OCI-LY1 (cell line): ENCODE measurements at regions not wholly inside any gene's neighbourhood (a gene's known extent, or its start where the extent isn't known, plus 50 kb on each side); places are given as distances from the start of the nearest gene placed in this dataset.

ENCODE experiments used
- H2AFZ ChIP-seq: fragments of 200-600 bp; sonication (generic), shearing (Covaris generic); 2 replicates; pipeline ENCODE4 v1.6.0; 2014; ENCODE audit warnings: antibody characterized with exemption, mild to moderate bottlenecking, low read length
- H3F3A ChIP-seq: fragments of 200-600 bp; sonication (generic), shearing (Covaris generic); 2 replicates; pipeline ENCODE4 v1.6.0; 2014; ENCODE audit warnings: mild to moderate bottlenecking, antibody characterized with exemption, low read length, moderate library complexity; ENCODE audit not compliant: insufficient read depth
- H3K27ac ChIP-seq: fragments of 200-600 bp; sonication (generic); 2 replicates; pipeline ENCODE4 v1.5.1; 2014; ENCODE audit warnings: low read length, mixed run types, mild to moderate bottlenecking, low read depth; ENCODE audit not compliant: poor library complexity, severe bottlenecking
- H3K27me3 ChIP-seq: fragments of 200-600 bp; sonication (generic); 2 replicates; pipeline ENCODE4 v1.6.0; 2014; ENCODE audit warnings: antibody characterized with exemption, mild to moderate bottlenecking, low read length, moderate library complexity; ENCODE audit not compliant: insufficient read depth
- H3K36me3 ChIP-seq: fragments of 200-600 bp; sonication (generic); 2 replicates; pipeline ENCODE4 v1.6.1; 2014; ENCODE audit warnings: mild to moderate bottlenecking, antibody characterized with exemption, low read length, moderate library complexity, mixed read lengths; ENCODE audit not compliant: insufficient read depth
- H3K4me1 ChIP-seq: fragments of 200-600 bp; sonication (generic); 2 replicates; pipeline ENCODE4 v1.5.1; 2014; ENCODE audit warnings: mild to moderate bottlenecking, low read length, moderate library complexity; ENCODE audit not compliant: insufficient read depth, severe bottlenecking
- H3K4me2 ChIP-seq: fragments of 200-600 bp; sonication (generic), shearing (Covaris generic); 2 replicates; pipeline ENCODE4 v1.6.1; 2014; ENCODE audit warnings: low read length
- H3K4me3 ChIP-seq: fragments of 200-600 bp; sonication (generic); 2 replicates; pipeline ENCODE4 v1.5.1; 2014; ENCODE audit warnings: low read length, low read depth, mild to moderate bottlenecking, mixed read lengths; ENCODE audit not compliant: poor library complexity, severe bottlenecking
- H3K79me2 ChIP-seq: fragments of 200-600 bp; shearing (Covaris generic); 2 replicates; pipeline ENCODE4 v1.6.1; 2016; ENCODE audit warnings: mixed run types, low read length, mixed read lengths; ENCODE audit not compliant: insufficient read depth
- H3K9ac ChIP-seq: fragments of 200-600 bp; sonication (generic), shearing (Covaris generic); 2 replicates; pipeline ENCODE4 v1.6.1; 2014; ENCODE audit warnings: mild to moderate bottlenecking, low read length, mixed read lengths
- H3K9me2 ChIP-seq: fragments of 200-600 bp; sonication (generic), shearing (Covaris generic); 2 replicates; pipeline ENCODE4 v1.6.1; 2014; ENCODE audit warnings: low read depth, mild to moderate bottlenecking, low read length, mixed read lengths
- H3K9me3 ChIP-seq: fragments of 200-600 bp; shearing (Covaris generic); 2 replicates; pipeline ENCODE4 v1.6.1; 2014; ENCODE audit warnings: low read length, mixed read lengths
- H4K20me1 ChIP-seq: fragments of 200-600 bp; sonication (generic), shearing (Covaris generic); 2 replicates; pipeline ENCODE4 v1.6.0; 2016; ENCODE audit warnings: mild to moderate bottlenecking, low read length; ENCODE audit not compliant: insufficient read depth
- CTCF ChIP-seq: fragments of 200-600 bp; sonication (generic), shearing (Covaris generic); IDR thresholded peaks from 2 replicates; pipeline ENCODE4 v1.5.1; 2017; ENCODE audit warnings: mild to moderate bottlenecking, antibody characterized with exemption, low read length, moderate library complexity, mixed read lengths
- EZH2 ChIP-seq: fragments of 200-600 bp; sonication (generic), shearing (Covaris generic); IDR thresholded peaks from 2 replicates; pipeline ENCODE4 v1.8.0; 2017; ENCODE audit warnings: borderline replicate concordance, mixed run types, mild to moderate bottlenecking, antibody characterized with exemption, low read length, moderate library complexity, mixed read lengths

- TF ChIP-seq EZH2 (no peak), CTCF (no peak)
- Histone ChIP-seq H3K4me1 (no peaks in the 10 kb centered on the region), H4K20me1 (no peaks in the 10 kb centered on the region), H3K4me2 (no peak overlapping the region), H3K79me2 (no peaks in the 10 kb centered on the region), H3K9me2 (no peaks in the 10 kb centered on the region), H3K27me3 (no peaks in the 10 kb centered on the region), H3K27ac (no peak overlapping the region), H2AFZ (no peak overlapping the region), H3K36me3 (no peaks in the 10 kb centered on the region), H3F3A (no peaks in the 10 kb centered on the region), H3K9ac (no peak overlapping the region), H3K4me3 (no peak overlapping the region), H3K9me3 (no peaks in the 10 kb centered on the region)
Observed at GRCh38 chr3:96538186-96538585, 276.2 kb upstream of the EPHA6 start.

GRCh38 chr3:96548073-96548472 is 266.3 kb upstream of the EPHA6 start:
- no peaks in the 10 kb centered on the region for H3K9me2 ChIP-seq
- H3F3A ChIP-seq: no peaks in the 10 kb centered on the region
- H3K27me3 ChIP-seq: no peaks in the 10 kb centered on the region
- no peaks in the 10 kb centered on the region for H3K36me3 ChIP-seq
- H3K4me3 ChIP-seq: no peak overlapping the region
- no peak overlapping the region for H3K4me2 ChIP-seq
- H3K9ac ChIP-seq: no peak overlapping the region
- H3K27ac ChIP-seq: no peak overlapping the region
- H4K20me1 ChIP-seq: no peaks in the 10 kb centered on the region
- no peak overlapping the region for H2AFZ ChIP-seq
- TF ChIP-seq CTCF (no peak), EZH2 (no peak)
- H3K9me3 ChIP-seq: no peaks in the 10 kb centered on the region
- no peaks in the 10 kb centered on the region for H3K79me2 ChIP-seq
- H3K4me1 ChIP-seq: no peaks in the 10 kb centered on the region

GRCh38 chr3:96576935-96577334 is 237.5 kb upstream of the EPHA6 start:
- H3K9me2 ChIP-seq: no peaks in the 10 kb centered on the region
- H3K36me3 ChIP-seq: no peaks in the 10 kb centered on the region
- no peaks in the 10 kb centered on the region for H3K27me3 ChIP-seq
- H4K20me1 ChIP-seq: no peaks in the 10 kb centered on the region
- H3F3A ChIP-seq: no peaks in the 10 kb centered on the region
- no peak overlapping the region for H3K4me2 ChIP-seq
- no peaks in the 10 kb centered on the region for H3K4me1 ChIP-seq
- H3K9ac ChIP-seq: no peak overlapping the region
- no peak overlapping the region for H3K4me3 ChIP-seq
- no peaks in the 10 kb centered on the region for H3K79me2 ChIP-seq
- no peaks in the 10 kb centered on the region for H3K9me3 ChIP-seq
- no peak overlapping the region for H2AFZ ChIP-seq
- TF ChIP-seq EZH2 (no peak), CTCF (no peak)
- no peak overlapping the region for H3K27ac ChIP-seq
